Hepatic stellate cell (primary cell): ENCODE measurements at regions not wholly inside any gene's neighbourhood (a gene's known extent, or its start where the extent isn't known, plus 50 kb on each side); places are given as distances from the start of the nearest gene placed in this dataset.

Source experiments
- DNase-seq: peaks from one replicate; pipeline ENCODE4 v3.0.0; 2011; ENCODE audit warnings: low spot score

DNA sequence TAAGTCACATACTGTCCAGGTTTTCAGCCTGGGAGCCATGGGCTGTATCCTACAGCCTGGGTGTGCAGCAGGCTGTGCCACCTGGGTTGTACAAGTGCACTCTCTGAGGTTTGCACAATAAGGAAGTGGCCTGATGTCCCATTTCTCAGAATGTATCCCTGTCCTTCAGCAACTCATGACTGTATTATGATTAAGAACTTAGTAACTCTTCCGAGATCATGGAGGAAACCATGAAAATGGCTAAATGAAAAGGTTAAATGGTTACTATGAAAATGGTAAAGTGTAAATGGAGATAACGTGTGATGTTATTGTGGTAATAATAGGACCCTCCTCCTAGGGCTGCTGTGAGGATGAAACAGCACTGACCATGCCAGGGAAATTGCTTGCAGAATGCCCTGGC lies 227.6 kb downstream of the ANKRD60 start:
- no peak for DNase-seq

DNA sequence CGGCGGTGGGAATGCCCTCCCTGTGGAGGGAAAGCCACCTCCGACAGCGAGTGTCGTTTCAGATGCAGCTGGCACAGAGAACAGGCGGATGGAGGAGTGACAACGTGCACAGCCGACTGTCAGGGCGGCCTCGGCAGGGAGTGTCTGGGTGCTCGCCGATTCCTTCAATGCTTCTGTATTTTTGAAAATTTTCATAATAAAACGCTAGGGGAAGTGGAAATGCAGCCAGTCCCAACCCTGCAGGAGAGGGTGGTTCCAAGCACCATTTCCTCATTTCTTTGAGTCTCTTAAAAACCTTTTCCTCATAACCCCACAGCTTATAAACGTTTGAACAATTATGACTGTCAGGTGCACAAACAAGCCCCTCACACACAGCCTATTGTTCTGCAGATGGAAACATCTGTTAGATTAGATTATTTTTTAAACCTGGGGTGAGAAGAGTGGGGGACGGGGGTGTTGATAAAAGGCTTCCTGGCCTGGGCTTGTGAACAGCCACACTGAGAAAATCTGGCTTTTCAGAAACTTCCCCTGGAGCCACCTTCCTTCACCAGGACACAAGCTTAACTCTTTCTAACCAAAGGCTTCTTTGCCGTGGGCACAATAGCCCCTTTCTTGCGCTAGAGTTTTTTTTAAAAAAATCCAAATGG lies 228.9 kb downstream of the ANKRD60 start:
- no peak for DNase-seq

DNA sequence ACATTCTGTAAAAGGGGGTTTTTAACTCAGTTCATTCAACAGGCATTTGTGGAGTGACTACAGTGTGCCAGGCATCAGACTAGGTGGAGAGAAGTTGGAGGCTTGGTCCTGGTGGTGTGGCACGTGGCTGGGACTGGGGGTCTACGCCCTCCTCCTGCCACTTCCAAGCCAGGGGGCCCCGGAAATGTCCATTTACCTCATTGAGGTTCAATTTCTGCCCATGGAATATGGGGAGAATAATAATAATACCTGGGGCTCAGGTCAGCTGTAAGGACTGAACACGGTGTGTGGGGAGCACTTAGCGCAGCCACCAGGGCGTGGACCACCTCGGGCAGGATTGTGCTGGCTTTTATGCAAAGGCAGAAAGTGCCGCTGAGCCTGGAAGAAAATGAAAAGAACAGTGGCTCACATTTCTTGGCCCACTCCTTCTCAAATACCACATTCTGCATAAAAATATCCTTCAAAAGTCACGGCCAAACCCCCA lies 229.4 kb downstream of the ANKRD60 start:
- DNase-seq: no peak

DNA sequence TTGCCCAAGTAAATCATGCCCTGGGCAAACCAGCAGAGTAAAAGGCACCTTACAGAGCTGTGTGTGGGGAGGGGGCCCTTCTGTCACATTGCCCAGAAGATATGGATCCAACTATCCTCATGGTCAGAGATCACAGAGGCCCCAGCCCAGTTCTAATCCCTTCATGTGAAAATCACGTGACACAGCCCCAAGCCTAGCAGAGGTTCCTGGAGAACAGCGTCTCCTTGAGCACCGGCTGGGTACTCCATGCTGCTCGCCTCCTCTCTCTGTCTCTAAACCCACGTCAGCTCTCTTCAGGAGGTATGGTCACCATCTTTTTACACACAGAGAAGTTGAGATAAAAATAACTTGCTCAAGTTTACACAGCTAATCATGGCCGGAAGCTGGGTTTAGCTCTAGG lies 230.2 kb downstream of the ANKRD60 start:
- DNase-seq: no peak

DNA sequence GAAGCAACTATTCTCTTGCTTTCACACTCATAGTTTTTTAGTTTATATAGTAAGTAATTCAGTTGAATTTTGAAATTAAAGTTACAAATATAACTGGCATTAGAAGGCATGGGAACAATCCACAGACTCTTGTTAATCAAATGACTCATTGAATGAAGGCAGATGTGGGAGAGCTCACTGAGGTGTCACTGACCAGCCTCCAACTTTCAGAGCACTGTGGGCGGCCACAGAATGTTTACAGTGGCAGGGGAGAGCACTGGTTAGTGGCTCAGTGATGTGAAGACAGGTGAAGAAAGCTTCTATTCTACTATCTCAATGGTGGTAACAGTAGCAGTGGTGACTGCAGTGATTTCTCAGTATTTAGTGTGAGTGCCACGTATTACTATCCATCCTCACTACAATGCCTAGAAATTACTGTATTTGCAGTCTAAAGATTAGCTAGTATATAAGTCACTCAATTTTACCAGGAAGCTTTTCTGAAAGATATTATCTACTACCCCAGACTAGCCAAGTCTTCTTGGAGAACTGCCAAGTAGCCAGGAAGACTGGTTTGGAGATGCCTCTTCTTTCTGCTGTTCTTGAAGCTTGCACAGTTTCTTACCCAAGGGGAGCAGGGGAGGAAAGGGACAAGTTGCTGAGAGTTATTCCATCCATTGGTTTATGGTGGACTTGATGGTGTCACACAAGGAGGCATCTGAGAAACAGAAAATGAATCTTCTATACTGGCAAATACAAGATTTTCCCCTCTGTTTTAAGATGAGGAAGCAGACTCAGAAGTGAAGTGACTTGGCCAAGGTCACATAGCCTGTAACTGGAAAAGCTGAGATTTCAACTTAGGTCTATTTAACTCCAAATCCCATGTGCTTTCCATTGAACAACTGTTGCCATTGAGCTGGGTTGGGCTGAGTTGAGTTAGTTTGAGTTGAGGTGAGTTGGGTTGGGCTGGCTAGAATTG lies 231.2 kb downstream of the ANKRD60 start:
- no peak for DNase-seq

DNA sequence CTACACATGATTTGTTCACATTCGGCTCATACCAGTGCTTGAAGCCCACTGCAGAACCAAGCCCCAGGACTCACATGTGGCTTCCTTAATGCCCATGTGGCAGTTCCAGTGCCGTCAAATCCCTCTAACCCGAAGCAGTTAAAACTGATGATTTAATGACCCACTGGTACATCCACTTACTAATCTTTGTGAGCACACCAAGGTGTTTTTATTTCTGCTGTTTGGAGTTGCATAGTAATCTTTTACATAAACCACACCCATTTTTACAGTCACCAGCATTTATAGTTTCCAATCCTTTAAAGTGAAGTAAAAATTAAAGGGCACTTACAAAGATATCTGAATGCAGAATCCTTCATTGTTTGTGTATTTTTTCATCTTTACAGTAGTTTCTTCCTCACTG lies 232.0 kb downstream of the ANKRD60 start:
- no peak for DNase-seq

DNA sequence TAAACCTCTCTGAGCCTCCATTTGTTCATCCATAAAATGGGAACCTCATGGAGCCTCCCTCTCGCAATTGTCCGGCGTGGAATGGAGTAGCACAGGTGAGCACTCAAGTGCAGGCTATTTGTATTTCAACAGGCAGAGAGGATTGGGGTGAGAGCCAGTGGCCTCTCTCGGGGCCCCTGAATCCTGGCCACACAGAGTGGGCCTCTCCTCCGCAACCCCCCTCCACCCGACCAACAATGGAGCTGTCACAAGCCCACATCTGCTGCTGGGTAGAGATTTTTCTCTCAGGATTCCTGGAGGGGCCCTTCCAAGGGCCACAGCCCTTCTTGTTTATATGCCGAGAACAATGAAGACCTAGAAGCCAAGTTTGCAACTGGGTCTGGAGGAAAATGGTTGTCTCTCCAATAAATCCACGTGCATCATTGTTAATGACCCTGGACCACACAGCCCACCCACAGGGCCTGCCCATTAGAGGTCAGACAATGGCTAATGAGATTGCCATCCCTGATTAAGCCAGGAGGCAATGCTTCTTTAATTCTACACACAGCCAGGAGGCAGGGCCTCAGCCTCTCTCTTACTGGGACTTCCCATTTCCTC lies 233.0 kb downstream of the ANKRD60 start:
- DNase-seq: no peak

DNA sequence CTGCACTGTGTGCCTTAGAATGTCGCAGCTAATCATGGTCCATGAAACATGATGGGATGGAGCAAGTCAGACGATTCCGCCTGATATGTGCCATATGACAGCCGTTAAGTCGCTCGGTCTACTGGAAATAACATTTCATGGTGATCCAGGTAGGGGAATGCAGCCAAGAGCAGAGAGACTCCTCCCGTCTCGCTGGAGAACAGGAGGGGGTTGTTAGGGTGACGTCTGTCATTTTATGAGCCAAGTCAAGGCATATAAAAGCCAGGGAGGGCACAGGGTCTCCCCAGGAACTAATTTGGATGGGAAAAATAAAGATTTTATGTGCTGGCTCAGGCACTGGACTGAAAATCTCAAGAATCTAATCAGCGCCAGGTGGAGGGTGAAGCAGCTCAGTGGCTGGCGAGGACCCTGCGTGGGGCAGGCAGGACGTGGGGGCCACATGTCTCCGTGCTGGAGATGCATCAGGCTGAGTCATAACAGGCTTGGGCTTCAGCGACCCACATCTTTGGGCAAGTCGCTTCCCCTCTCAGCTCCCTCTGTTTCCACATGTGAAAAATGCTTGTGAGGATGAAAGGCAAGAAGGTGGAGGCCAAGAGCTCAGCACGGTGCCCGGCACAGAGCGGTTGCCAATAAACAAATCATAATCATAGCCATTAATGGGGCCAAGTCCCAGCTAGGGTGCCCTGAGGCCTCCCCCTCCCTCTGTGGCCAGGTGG lies 234.6 kb downstream of the ANKRD60 start:
- DNase-seq: no peak

DNA sequence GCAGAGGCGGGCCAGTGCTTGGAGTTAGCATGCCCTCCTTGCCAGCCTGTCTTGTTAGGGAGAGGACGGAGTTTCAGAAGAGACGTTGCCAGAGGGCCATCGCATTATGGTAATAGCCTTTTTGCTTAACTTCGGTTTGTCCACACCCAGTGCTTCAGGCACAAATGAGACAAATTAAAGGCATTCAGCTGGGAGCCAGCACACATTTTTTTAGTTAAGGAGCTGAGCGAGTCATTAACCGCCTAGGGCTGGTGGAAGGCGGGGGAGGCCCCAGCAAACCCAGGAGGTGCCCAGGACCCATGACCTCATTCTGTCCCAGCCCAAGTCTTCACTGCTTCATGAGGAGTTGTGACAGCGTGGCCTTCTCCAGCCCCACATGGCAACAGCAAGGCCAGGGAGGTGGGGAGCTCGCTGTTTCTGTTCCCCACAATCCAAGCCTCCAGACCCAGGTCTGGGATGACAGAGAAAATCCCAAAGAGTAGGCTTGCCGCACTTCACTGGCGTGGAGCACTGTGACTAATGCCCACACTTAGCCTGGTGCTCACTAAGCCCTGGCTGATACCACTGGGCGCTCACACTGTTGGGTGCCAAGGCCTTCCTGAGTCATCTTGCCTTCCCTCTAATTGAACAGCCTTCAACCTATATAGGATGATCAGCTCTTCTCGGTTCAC lies 237.1 kb downstream of the ANKRD60 start:
- no peak for DNase-seq

DNA sequence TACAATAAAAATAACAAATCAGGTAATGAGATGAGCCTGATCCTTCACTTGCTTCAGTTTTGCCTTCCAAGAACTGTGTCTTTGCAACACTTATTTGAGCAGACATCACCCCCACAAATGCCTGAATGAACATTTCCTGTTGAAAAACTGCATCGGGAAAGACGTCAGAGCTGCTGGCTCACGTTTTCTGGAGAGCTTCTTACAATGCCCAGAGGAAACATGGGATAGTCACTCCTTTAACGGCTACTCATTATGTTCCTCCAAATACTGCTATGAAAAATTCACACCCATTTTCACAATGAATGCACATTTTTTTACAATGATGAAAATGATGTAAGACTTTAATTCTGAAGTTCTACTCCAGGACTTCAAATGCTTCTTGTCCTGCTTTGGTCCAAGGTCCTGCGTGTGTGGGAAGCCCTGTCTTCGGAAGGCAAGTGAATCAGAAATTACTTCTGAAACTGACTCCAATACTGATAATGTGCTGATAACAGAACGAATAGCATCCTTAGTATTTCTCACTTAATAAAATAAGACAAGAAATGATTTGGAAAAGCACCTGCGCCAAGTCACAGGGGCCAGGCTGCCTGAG lies 238.0 kb downstream of the ANKRD60 start:
- no peak for DNase-seq

DNA sequence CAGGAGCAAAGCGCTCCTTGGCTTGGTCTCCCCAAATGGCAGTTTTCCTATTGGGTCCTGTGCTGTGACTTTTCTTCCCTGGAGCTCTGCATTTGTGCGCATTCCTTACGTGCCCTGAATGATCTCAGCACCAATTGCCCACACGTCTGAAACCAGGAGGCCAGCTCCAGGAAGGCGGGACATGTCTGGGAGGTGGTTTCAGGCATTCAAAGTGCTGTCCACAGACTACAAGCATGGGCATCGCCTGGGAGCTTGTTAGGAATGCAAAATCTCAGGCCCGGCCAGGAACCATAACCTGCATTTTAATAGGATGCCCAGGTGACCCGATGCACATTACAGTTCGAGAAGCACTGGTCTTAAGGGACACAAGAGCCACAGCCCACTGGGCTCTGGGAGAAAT lies 239.6 kb downstream of the ANKRD60 start:
- no peak for DNase-seq

DNA sequence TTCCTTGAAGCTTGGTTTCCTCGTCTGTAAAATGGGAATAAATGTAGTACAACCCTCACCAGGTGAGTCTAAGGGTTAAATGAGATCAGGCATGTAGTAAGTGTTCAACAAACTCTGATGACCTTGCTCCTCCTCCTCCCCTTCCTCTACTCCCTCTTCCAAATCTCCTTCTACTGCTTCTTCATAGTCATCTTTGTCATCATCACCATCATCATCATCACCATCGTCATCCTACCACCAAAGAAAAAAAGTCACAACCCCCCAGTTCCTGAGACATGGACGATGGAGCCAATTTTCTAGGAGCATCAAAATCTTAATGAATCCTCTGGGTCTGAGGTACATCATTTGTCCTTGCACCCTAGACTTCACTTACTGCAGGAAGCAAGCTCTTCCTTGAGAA lies 240.0 kb downstream of the ANKRD60 start:
- DNase-seq: no peak

DNA sequence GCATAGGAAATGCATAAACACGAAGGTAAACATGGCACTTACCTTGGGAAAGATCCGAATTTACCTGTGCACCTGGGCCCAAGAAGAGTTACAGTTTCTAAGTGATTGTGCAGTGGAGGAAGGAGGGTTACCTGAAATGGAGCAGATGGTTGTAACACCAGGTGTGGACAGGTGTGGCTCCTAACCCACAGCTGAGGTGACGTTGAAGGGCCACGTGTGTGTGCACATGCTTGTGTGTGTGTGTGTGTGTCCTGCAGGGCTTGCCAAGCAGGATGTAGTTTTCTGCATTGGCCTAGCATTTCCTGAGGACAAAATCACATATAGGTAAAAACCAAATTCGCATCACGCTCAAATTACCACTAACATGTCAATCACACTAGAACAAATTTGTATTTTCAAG lies 240.8 kb downstream of the ANKRD60 start:
- no peak for DNase-seq

DNA sequence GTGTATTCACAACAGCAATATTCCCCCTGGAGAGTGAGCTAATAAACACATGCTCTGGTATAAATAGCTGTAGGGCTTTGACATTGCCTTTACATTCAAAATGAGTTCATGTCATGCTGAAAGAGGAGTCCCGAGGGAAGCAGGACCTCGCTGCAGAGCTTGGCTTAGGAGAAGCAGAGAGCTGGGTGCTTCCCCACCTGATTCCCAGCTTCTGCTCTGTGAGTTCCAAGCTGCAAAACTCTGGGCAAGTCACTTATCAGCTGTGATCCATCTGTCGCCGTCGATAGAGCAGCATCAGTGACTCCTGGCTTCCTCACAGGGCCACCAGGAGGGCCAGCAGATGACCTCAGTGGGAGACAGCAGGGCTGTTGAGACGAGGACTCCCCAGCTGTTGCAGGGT lies 241.8 kb downstream of the ANKRD60 start:
- DNase-seq: no peak

DNA sequence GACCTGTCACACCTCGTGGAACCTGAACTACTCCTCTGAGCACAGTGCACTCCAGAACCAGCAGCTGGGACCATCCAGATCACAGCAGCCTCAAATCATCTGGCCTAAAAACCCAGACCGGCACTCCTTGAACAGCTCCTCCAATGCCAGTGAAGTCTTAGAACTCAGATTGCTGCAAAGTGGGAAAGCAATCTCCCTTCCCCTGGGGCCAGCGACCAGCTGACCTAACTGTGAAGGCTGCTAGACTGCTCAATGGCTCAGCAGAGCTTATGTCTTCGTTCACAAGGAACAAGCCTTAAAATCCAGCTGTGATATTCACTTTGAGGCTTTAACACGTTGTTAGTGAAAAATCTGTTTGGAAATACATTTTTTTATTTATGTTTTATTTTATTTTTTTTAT lies 243.2 kb downstream of the ANKRD60 start:
- no peak for DNase-seq

DNA sequence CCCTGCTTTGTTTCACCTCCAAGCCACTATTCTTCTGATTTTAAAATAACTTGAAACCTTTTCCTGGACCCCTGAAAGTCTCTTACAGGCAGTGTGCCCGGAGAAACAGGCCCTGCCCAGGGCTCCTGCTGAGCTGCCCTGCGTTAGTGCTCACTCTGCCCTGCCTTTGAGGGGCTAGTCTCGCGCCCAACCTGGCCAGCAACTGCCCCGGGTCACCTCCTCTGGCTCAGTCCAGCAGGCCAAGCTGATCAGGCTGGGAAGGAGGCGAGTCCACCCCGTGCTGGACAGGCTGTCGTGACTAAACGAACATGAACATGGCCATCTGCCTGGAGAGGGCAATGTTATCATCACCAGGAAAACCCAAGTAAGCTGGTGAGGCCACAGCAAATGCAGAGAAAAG lies 245.4 kb downstream of the ANKRD60 start:
- DNase-seq: no peak

DNA sequence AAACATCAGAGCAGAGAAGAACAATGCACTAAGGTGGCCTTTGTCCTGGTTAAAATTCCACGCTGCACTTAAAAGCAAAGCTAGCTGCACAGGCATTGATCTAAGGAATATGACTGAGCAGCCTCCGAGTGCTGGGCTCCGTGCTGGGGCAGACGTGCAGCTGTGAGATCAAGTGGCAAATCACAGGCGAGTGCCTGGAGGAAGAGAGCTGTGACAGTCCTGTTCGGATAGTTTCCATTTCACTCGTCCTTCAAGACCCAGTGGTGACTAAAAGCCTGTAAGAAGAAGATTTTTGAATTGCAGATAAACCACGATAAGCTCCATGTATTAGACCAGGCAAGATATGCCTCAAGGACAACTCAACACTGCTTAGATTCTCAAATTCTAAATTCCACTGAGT lies 247.9 kb downstream of the ANKRD60 start:
- DNase-seq: no peak

DNA sequence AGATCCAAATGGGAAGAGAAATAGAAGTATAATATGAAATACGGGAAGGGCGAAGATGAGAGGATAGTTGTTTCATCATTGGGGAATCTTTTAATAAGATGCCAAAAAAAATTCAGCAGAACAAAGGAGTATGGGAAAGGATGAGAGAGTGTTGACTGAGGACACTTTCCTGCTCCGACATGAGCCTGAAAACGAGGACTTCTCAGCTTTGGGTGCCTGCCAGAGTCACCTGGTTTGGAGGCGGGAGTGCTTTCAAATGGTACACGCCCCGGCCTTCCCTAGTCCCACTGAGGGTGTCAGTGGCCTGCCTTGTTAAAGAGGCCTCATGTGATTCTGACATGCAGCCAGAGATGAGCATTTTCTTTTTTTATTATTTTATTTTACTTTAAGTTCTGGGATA lies 250.9 kb downstream of the ANKRD60 start:
- DNase-seq: no peak

DNA sequence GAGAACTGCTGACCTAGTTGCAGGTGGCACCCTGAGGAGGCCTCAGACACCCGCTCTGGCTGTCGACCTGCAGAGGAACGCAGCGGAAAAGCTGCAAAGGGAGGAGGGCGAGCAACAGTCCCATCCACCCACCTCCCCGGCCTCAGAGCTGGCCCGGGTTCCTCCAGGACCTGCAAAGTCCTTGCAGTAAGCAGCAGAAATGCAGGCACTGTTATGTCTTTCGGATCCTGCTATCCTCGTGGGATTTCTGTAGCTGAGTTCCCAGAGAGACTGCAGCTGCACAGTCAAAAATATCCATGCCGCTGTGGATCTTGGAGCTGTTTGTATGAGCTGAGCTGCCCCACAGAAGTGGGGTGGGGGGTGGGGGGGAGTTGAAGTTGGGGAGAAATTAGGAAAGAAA lies 251.3 kb downstream of the ANKRD60 start:
- DNase-seq: no peak

DNA sequence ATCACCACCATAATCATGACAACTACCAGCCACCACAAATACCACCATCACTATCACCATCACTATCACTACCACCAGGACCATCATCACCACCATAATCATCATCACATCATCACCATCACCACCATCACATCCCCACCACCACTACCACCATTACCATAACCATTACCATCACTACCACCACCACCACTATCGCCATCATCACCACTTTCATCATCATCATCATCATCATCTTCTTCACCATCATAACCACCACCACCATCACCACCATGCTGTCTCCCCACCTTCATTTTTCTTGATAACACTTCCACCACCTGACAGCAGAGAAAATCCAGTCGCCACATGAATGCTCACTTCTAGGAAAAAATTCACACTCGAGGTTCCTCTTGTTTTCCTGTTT lies 253.6 kb downstream of the ANKRD60 start:
- no peak for DNase-seq

DNA sequence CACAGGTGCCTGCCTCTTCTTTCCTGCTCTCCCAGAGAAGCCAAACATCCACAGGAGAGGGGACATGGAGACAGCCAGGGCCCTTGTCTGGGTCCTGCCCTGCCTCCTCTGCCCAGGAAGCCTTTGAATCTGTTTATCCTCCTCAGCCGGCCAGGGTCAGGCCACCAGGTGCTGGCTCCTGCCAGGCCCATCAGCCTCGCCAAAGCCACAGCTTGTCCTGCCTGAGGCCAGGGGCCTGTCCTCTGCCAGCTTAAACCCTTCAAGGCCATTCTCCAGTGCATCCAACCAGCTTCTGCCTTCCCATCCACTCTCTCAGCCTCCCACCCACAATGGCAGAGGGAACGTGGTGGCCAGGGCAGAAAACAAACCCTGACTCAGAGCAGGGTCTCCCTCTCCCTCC lies 254.6 kb downstream of the ANKRD60 start:
- no peak for DNase-seq
